ENCODE measurements at regions not wholly inside any gene's neighbourhood (a gene's known extent, or its start where the extent isn't known, plus 50 kb on each side); places are given as distances from the start of the nearest gene placed in this dataset.

DNA sequence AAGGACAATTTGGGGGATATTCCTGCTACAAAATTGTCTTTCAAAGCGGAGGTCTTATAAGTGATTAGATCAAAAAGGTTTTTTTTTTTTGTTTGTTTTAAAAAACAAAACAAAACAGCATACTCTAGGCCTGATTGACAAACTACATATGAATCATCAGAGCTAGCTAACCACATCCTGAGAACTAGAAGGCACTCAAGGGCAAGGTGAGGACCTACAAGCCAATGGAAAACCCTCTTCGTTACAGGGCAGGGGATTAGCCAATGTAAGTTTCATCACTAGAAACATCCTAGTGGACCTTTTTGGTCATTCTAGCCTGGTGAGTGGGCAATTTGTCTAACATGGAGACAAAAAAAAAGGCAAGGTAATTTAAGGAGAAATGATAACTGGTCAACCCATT, 428.6 kb downstream of the RFC3 start:
- DNase-seq (ENCODE audit: low read depth), result peak; percentile 85

GRCh38 chr13:34247596-34247995, 429.6 kb downstream of the RFC3 start:
- no peak for DNase-seq (ENCODE audit: low read depth)

DNA sequence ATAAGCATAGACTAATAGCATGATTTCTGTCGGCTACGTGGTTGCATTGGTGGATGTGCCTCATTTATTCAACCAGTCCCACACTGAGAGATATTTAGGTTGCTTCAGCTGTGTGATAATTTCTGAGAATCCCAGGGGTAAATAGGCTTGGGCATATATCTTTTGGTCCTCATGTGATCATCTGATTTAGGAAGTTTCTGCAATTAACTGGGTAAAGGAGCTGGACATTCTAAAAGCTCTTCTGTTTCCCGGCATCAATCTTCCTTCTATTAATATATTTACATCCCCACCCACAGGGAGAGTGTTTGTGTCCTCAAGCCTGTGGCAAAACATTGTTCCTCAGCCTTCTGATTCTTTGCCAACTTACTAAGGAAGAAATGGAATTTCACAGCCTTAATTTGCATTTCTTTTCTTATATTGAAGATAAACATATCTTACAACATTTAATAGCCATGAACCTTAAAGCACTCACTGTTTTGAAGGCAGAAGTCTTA, 431.6 kb downstream of the RFC3 start:
- no peak for DNase-seq (ENCODE audit: low read depth)

- DNase-seq (ENCODE audit: low read depth), result no peak
Measured at GRCh38 chr13:34250151-34250670, 432.3 kb downstream of the RFC3 start.

GRCh38 chr13:34254366-34254765, 436.4 kb downstream of the RFC3 start:
- no peak for DNase-seq (ENCODE audit: low read depth)

GRCh38 chr13:34255711-34256110, 437.8 kb downstream of the RFC3 start:
- no peak for DNase-seq (ENCODE audit: low read depth)

GRCh38 chr13:34256236-34256635, 438.3 kb downstream of the RFC3 start:
- DNase-seq (ENCODE audit: low read depth), result no peak

DNA sequence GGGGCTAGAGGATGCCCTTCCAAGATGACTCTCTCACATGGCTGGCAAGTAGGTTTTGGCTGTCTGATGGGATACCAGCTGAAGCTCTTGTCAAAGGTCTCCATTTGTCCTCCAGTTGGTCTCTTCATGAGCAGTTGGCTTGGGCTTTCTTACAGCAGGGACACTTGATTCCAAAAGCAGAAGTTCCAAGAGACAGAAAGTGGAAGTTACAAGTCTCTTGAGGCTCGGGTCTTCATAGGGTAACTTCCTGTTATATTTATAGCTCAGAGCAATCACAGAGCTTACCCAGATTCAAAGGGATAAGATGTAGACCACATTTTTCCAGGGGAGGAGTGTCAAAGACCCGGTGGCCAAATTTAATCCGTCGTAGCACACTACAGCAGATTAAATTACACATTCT, 440.0 kb downstream of the RFC3 start:
- DNase-seq (ENCODE audit: low read depth), result no peak

DNA sequence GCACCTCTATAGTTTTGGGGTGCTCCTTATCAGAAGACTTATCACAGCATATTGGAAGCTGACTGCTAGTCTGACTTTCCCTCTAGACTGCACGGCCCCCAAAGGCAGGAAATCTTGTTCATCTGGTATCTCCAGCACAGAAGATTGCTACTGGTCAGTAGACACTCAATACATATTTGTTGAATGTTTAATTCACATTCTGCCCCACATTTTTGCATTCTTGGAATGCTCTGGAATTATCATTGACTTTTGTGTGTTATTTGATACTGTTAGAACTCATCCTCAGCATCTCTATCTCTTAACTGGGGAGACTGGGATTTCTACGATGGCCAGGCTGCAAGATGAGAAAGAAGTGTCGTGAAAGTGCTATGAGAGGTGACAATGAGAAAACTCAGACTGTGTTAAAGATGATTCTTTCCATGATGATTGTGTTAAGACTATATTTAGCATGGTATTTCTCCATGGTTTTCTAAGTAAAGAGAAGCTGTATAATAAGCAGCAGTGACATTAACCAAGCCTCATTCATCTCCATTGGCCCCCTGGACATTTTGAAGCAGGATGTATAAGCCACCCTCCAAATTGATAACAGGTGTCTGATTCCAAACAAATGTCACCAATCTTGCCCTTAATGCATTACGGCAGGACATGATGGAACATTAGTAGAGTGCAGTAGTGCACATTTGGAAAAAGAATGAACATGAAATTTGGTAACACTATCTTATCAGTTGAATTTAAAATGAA, 440.9 kb downstream of the RFC3 start:
- DNase-seq (ENCODE audit: low read depth), result no peak

- no peak for DNase-seq (ENCODE audit: low read depth)
Measured at GRCh38 chr13:34263681-34264080, 445.7 kb downstream of the RFC3 start.

DNA sequence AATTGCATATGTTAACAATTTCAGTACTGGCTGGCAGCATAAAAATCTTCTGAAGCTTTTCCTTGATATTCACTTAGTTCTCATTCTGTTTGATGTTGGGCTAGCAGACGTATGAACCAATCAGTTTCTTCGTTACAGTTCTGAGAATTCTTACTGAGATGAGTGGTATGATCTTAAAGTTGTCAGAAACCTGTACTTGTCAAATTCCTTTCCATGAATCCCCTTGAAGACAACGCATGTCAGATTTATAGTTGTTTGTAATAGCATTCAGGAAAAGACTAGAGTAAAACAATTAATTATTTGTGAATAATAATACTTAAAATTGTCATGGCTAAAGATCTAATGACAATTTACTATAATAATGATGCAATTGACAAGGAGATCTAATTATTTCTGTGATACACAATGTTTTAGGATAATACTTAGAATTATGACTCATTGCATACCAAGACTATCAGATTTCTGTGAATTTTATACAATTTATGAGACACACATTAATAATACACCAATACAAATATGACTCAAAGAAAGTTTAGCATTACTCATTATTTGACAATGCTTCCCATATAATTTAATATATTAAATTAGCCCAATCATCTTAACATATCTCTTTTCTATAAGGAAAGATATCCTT, 447.2 kb downstream of the RFC3 start:
- no peak for DNase-seq (ENCODE audit: low read depth)

DNA sequence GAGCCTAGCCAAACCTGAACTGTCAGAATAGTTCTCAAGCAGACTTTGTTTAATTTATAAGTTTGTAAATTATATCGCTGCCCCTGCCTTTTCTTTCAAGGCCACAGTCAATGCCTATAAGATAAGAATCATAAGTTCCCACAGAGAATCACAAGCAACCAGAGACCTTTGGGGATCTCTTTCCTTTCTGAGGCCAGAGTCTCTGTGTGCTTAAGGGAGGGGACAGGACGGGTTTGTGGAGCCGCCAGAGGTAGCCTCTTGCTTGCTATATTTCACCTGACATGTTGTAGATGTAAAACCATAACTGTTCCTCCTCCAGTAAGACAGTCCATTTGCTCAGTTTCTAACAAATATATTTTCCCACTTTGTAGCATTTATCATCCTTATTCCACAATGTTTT, 458.8 kb downstream of the RFC3 start:
- DNase-seq (ENCODE audit: low read depth), result no peak

GRCh38 chr13:34277936-34278335, 460.0 kb downstream of the RFC3 start:
- DNase-seq (ENCODE audit: low read depth), result peak; percentile 17

DNA sequence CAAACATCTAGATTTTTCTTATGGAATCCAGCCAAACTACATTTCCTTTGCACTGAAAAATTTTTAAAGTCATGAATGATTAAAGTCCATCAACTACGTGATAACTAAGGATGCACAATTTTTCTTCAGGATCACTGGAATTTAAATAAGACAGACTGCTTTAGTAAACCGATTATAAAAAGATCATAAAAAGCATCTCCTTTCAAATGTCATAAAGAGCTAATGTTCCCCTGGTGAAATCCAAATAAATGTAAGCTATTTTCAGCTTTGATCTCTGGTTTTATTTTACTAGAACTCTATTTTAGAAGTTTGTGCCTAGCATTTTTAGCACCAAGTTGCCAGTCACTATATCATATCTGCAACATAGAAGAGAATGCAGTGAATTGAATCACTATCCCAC, 460.8 kb downstream of the RFC3 start:
- no peak for DNase-seq (ENCODE audit: low read depth)

- peak; percentile 2 for DNase-seq (ENCODE audit: low read depth)
Measured at GRCh38 chr13:34290661-34291060, 472.7 kb downstream of the RFC3 start.

DNA sequence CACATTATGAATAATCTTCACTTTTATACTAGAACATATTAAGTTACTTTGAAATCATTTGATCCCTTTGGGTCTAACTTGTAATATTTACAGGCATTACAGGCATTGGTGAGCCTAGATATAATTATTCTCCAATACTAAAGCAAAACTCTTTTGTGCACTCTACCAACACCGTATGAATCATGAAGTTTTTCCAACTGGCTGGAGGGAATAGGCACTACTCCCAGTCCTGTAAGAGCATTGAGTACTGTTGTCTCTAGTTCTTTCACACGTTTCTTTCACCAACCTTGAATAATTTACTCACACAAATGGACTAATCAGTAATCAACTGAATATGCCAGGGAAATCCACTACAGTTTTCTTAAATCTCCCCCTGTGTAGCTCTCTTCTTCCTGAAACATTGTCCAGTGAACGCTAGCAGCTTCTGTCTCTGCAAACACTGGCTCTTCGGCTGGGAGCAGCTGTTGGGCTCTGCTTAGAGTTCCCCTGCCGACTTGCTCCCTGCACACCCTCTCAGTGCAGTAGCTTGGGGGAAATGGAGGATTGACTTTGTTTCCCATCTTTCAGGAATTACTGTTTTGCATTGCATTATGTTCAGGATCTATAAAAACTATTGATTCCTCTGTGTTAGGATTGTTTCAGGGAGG, 476.7 kb downstream of the RFC3 start:
- peak; percentile 47 for DNase-seq (ENCODE audit: low read depth)

- peak; percentile 55 for DNase-seq (ENCODE audit: low read depth)
Measured at GRCh38 chr13:34300559-34300958, 482.6 kb downstream of the RFC3 start.

DNA sequence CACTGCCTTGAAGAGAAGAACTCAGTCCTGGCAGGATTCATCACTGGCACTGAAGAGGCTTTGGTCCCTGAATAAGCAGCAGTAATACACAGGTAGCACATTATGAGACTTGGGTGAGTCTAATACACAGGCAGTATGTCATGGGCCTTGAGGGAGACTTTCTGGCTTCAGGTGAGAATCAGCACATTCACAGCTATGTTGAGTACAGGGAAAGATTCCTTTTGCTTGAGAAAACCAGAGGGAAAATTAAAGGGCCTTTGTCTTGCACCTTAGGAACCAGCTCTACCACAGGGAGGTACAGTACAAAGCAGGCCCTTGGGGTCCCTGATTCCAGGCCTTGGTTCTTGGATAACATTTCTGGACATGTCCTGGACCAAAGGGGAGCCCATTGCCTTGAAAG, 484.6 kb downstream of the RFC3 start:
- DNase-seq (ENCODE audit: low read depth), result no peak

- DNase-seq (ENCODE audit: low read depth), result no peak
Measured at GRCh38 chr13:34303346-34303745, 485.4 kb downstream of the RFC3 start.

DNA sequence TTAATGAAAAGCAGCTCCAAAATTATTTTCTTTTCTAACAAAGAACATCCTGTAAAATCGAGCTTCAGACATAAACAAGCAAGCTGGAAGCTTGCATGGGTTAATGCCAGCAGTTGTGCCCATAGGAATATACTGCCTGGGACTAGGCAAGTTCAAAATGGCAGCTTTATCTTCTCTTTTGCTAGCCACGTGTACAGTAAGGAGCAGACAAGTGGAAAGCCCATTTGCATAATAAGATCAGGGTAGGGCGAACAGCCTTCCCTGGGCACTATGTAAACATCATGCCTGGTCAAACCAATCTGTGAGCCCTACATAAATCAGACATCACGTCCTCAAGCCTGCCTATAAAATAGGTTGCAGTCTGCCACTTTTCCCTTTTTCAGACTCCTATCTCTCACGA, 489.7 kb downstream of the RFC3 start:
- no peak for DNase-seq (ENCODE audit: low read depth)

DNA sequence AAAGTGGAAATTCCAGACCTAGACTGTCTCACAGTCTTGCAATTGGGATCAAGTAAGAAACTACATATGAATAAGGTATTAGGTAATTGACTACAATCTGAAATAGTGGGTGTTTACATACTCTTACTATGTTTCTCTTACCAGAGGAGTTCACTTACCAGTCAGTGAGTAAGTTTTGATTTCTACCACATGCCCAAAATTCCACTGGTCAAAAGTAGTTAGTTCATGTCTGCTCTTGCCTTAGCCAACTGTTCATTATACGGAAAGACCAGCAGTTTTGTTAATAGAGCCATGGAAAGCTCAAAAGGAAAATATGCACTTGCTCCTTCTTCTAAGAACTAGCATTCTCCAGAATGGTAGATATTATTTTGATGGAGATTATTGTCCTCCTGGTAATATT, 490.8 kb downstream of the RFC3 start:
- DNase-seq (ENCODE audit: low read depth), result no peak

DNA sequence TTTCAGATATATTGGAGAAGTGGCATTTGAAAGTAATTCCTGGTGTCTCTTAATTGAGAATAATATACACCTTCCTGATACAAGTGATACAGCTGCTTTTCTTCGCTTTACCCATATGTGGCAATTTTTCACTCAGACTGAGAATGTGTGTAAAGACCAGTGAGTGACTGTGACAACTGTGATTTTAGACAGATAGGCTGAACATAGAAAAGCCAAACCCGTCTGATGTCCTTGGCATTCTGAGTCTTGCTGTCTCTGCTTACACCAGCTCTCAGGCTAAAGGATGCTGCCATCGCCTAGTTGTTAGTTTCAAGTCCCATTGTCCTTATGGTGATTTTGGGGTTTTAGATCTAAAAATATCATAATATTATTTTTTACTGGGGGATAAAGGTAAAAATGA, 492.6 kb downstream of the RFC3 start:
- no peak for DNase-seq (ENCODE audit: low read depth)

DNA sequence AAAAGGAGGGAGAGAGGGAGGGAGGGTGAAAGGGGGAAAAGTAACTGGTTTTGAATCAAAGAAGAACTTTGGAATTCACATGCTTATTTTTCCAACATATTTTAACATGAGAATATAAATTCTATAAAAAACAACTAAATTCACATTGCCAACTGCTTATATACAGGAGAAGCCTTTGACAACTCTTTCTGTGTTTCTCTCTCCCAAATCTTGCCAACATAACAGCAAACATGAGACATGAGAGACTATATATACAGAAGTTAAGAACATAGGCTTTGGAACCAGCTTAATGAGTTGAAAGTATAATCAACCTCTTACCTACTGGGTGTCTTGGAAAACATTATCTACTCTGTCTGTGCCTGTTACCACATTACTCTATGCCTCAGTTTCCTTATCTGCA, 493.3 kb downstream of the RFC3 start:
- DNase-seq (ENCODE audit: low read depth), result no peak
